HepG2 (cell line): ENCODE measurements at regions not wholly inside any gene's neighbourhood (a gene's known extent, or its start where the extent isn't known, plus 50 kb on each side); places are given as distances from the start of the nearest gene placed in this dataset.

Experiments
- ATAC-seq: fragments of 200-7000 bp; cut with Tn5 transposase; 3 replicates; pipeline ENCODE4 v1.9.1; 2020; ENCODE audit warnings: mild to moderate bottlenecking, moderate library complexity
- BruUV-seq: library from RNA; stranded (reverse); fragments of 400-500 nt; replicated peaks from 2 replicates; lab custom pipeline; 2021; lab: Mats Ljungman, UMichigan
- CTCF ChIA-PET: fragments of 300-600 bp; formaldehyde crosslinking; extraction: SDS; loops from one replicate; lab custom pipeline; 2021; ENCODE audit warnings: low total read pairs, inconsistent platforms, low intra/inter-chr PET ratio; lab: Yijun Ruan, JAX
- POLR2A ChIA-PET: fragments of 350-600 bp; sonication (Branson Sonifier 250); formaldehyde crosslinking; loops from one replicate; lab custom pipeline; 2020; ENCODE audit warnings: antibody characterized with exemption, inconsistent platforms; lab: Yijun Ruan, JAX
- DNase-seq: peaks from one replicate; pipeline ENCODE4 v3.0.0-alpha.2; 2015; ENCODE audit warnings: low spot score
- FAIRE-seq: peaks from 3 replicates; lab custom pipeline; 2011; peaks lifted over from hg19 to GRCh38; lab: Jason Lieb, UNC
- H2AFZ ChIP-seq: one replicate; pipeline ENCODE4 v1.6.1; 2011; ENCODE audit warnings: low read length, inconsistent platforms
- H3K27ac ChIP-seq: fragments of 300-600 bp; 3 replicates; pipeline ENCODE4 v1.8.0; 2011; ENCODE audit warnings: mixed run types, mild to moderate bottlenecking, mixed read lengths, low read length, inconsistent platforms; ENCODE audit not compliant: insufficient read depth; ENCODE audit errors: extremely low read length
- H3K27me3 ChIP-seq, 2 experiments: fragments of 200-600 bp in 1 of 2; 2 replicates in 1 of 2; 3 replicates in 1 of 2; pipeline versions ENCODE4 v1.6.0 to v1.8.0; 2011; ENCODE audit warnings: low read length in 2 of 2, mild to moderate bottlenecking in 2 of 2, moderate library complexity in 2 of 2, inconsistent platforms in 1 of 2; ENCODE audit not compliant: insufficient read depth in 2 of 2, control insufficient read depth in 1 of 2
- H3K36me3 ChIP-seq, 2 experiments: fragments of 200-600 bp in 1 of 2; replicated peaks in 1 of 2; 2 replicates in 1 of 2; 3 replicates in 1 of 2; pipeline versions ENCODE4 v1.5.1 to v1.8.0; 2011; ENCODE audit warnings: low read length in 2 of 2, inconsistent platforms in 1 of 2; ENCODE audit not compliant: insufficient read depth in 2 of 2, control insufficient read depth in 1 of 2
- H3K4me1 ChIP-seq: 2 replicates; pipeline ENCODE4 v1.5.1; 2012; ENCODE audit warnings: low read length, inconsistent platforms; ENCODE audit not compliant: insufficient read depth
- H3K4me2 ChIP-seq: 2 replicates; pipeline ENCODE4 v1.6.0; 2011; ENCODE audit warnings: low read depth, low read length, inconsistent platforms
- H3K4me3 ChIP-seq, 3 experiments: fragments of 200-600 bp in 1 of 3; sonication (generic), shearing (Covaris generic) in 1 of 3; replicated peaks in 1 of 3; 2 replicates each; pipeline ENCODE4 v1.5.1; 2011 to 2016; ENCODE audit warnings: low read length in 3 of 3, inconsistent platforms in 2 of 3, low read depth in 2 of 3, mild to moderate bottlenecking in 2 of 3, control low read depth in 1 of 3, mixed read lengths in 1 of 3; ENCODE audit not compliant: insufficient read depth in 1 of 3
- H3K79me2 ChIP-seq: one replicate; pipeline ENCODE4 v1.6.1; 2011; ENCODE audit warnings: low read length, inconsistent platforms; ENCODE audit not compliant: insufficient read depth
- H3K9ac ChIP-seq: 2 replicates; pipeline ENCODE4 v1.6.0; 2011; ENCODE audit warnings: mild to moderate bottlenecking, low read depth, low read length, inconsistent platforms; ENCODE audit not compliant: insufficient read depth
- H3K9me3 ChIP-seq: 2 replicates; pipeline ENCODE4 v1.5.1; 2012; ENCODE audit warnings: mild to moderate bottlenecking, low read length
- H4K20me1 ChIP-seq: 2 replicates; pipeline ENCODE4 v1.6.0; 2011; ENCODE audit warnings: inconsistent platforms, mild to moderate bottlenecking, low read length, moderate library complexity; ENCODE audit not compliant: insufficient read depth
- ARNTL ChIP-seq: sonication (generic); formaldehyde crosslinking; IDR thresholded peaks from 2 replicates; pipeline ENCODE4 v1.4.0; 2020; ENCODE audit warnings: mild to moderate bottlenecking, missing genetic modification reagents
- GATAD1 ChIP-seq: IDR thresholded peaks from 2 replicates; pipeline ENCODE4 v1.6.1; 2016; ENCODE audit warnings: missing genetic modification reagents, missing compliant biosample characterization
- HMG20B ChIP-seq: conservative IDR thresholded peaks from 2 replicates; pipeline ENCODE4 v1.6.1; 2016; ENCODE audit warnings: missing genetic modification reagents, missing compliant biosample characterization
- IRX3 ChIP-seq: sonication (generic); formaldehyde crosslinking; IDR thresholded peaks from 2 replicates; pipeline ENCODE4 v1.8.1; 2023; ENCODE audit warnings: mild to moderate bottlenecking, low read depth, missing genetic modification reagents, borderline replicate concordance
- MAZ ChIP-seq, 2 experiments: sonication (generic) in 1 of 2; formaldehyde crosslinking in 1 of 2; IDR thresholded peaks; 2 replicates each; pipeline versions ENCODE4 v1.5.0 to v1.6.1; 2012 to 2020; ENCODE audit warnings: low read depth in 2 of 2, mild to moderate bottlenecking in 2 of 2, borderline replicate concordance in 1 of 2, improper control_type of control experiment in 1 of 2, low read length in 1 of 2, missing genetic modification reagents in 1 of 2, moderate library complexity in 1 of 2
- MED8 ChIP-seq: sonication (generic); formaldehyde crosslinking; IDR thresholded peaks from 2 replicates; pipeline ENCODE4 v1.8.1; 2023; ENCODE audit warnings: mild to moderate bottlenecking, missing genetic modification reagents; ENCODE audit not compliant: insufficient replicate concordance
- MYNN ChIP-seq: sonication (generic); formaldehyde crosslinking; IDR thresholded peaks from 2 replicates; pipeline ENCODE4 v1.4.0; 2020; ENCODE audit warnings: mild to moderate bottlenecking, low read depth, missing genetic modification reagents
- NCOA5 ChIP-seq: sonication (generic); formaldehyde crosslinking; IDR thresholded peaks from 2 replicates; pipeline ENCODE4 v1.4.0; 2020; ENCODE audit warnings: missing genetic modification reagents
- NFRKB ChIP-seq: fragments of 450-650 bp; IDR thresholded peaks from 2 replicates; pipeline ENCODE4 v1.6.1; 2017
- ONECUT2 ChIP-seq: sonication (generic); formaldehyde crosslinking; IDR thresholded peaks from 2 replicates; pipeline ENCODE4 v1.4.0; 2020; ENCODE audit warnings: missing genetic modification reagents
- RFX5 ChIP-seq: IDR thresholded peaks from 2 replicates; pipeline ENCODE4 v1.6.1; 2011; ENCODE audit warnings: low read depth, low read length, improper control_type of control experiment
- RFXAP ChIP-seq: sonication (generic); formaldehyde crosslinking; IDR thresholded peaks from 2 replicates; pipeline ENCODE4 v1.4.0; 2020; ENCODE audit warnings: missing genetic modification reagents, borderline replicate concordance
- TEAD2 ChIP-seq: sonication (generic); formaldehyde crosslinking; IDR thresholded peaks from 2 replicates; pipeline ENCODE4 v1.9.0; 2021; ENCODE audit warnings: missing genetic modification reagents
- TIGD3 ChIP-seq: sonication (generic); formaldehyde crosslinking; IDR thresholded peaks from 2 replicates; pipeline ENCODE4 v1.5.1; 2020; ENCODE audit warnings: mild to moderate bottlenecking, missing genetic modification reagents, borderline replicate concordance
- ZFAT ChIP-seq: sonication (generic); formaldehyde crosslinking; conservative IDR thresholded peaks from 2 replicates; pipeline ENCODE4 v1.8.1; 2023; ENCODE audit warnings: missing genetic modification reagents, inconsistent platforms
- ZKSCAN8 ChIP-seq: IDR thresholded peaks from 2 replicates; pipeline ENCODE4 v1.6.1; 2016; ENCODE audit warnings: borderline replicate concordance, missing genetic modification reagents, missing compliant biosample characterization
- ZNF136 ChIP-seq: sonication (generic); formaldehyde crosslinking; IDR thresholded peaks from 2 replicates; pipeline ENCODE4 v1.8.1; 2022; ENCODE audit warnings: low read depth, mild to moderate bottlenecking, moderate library complexity, missing genetic modification reagents
- ZNF263 ChIP-seq: sonication (generic); formaldehyde crosslinking; IDR thresholded peaks from 2 replicates; pipeline ENCODE4 v1.4.0; 2020; ENCODE audit warnings: missing genetic modification reagents
- ZNF274 ChIP-seq: sonication (generic); formaldehyde crosslinking; IDR thresholded peaks from 2 replicates; pipeline ENCODE4 v1.5.1; 2020; ENCODE audit warnings: mild to moderate bottlenecking, missing genetic modification reagents
- ZNF329 ChIP-seq: sonication (generic); formaldehyde crosslinking; IDR thresholded peaks from 2 replicates; pipeline ENCODE4 v1.9.0; 2021; ENCODE audit warnings: low read depth, mild to moderate bottlenecking, missing genetic modification reagents
- ZNF367 ChIP-seq: sonication (generic); formaldehyde crosslinking; IDR thresholded peaks from 2 replicates; pipeline ENCODE4 v1.4.0; 2020; ENCODE audit warnings: missing genetic modification reagents, borderline replicate concordance
- ZNF432 ChIP-seq: sonication (generic); formaldehyde crosslinking; IDR thresholded peaks from 2 replicates; pipeline ENCODE4 v1.5.0; 2020; ENCODE audit warnings: missing genetic modification reagents, mild to moderate bottlenecking, borderline replicate concordance
- WGBS: methylation state at CpG from one replicate; pipeline ENCODE4 v1.1.6; 2017; ENCODE audit warnings: low lambda C conversion rate; 5-methylcytosine and 5-hydroxymethylcytosine counted together
- in situ Hi-C: cut with HindIII; loops from 2 replicates; pipeline ENCODE4 v1.10.0; 2017; ENCODE audit warnings: low pct_unique_long_range_greater_than_20kb; ENCODE audit not compliant: extremely low pct_ligation_motif_present
- intact Hi-C: fragments of 100-400 bp; cut with micrococcal nuclease; formaldehyde crosslinking; loops from one replicate; pipeline ENCODE4 v1.10.0; 2022; ENCODE audit not compliant: unreplicated experiment

GRCh38 chr4:164169591-164169990 lies 584.3 kb upstream of the SMIM31 start (continued):
- TF ChIP-seq ZNF432 (CRISPR knock-in tag) (no peak), ONECUT2 (CRISPR knock-in tag) (no peak), ZNF274 (CRISPR knock-in tag) (no peak)

GRCh38 chr4:164177153-164177552 lies 576.8 kb upstream of the SMIM31 start:
- no peaks in the 10 kb centered on the region for H3K36me3 ChIP-seq
- H3K9ac ChIP-seq = no peak overlapping the region
- FAIRE-seq (no peak), ATAC-seq (no peak), DNase-seq (no peak)
- CTCF ChIA-PET = no interaction called here
- in situ Hi-C loops = no loop called here
- intact Hi-C loops = no loop called here
- no peaks in the 10 kb centered on the region for H3K79me2 ChIP-seq
- TF ChIP-seq TIGD3 (CRISPR knock-in tag) (no peak), RFXAP (CRISPR knock-in tag) (no peak), NCOA5 (no peak), GATAD1 (CRISPR knock-in tag) (no peak), MED8 (no peak), ZNF263 (CRISPR knock-in tag) (no peak), ARNTL (CRISPR knock-in tag) (no peak), ZNF329 (no peak), NFRKB (no peak), ZNF367 (no peak), MAZ (IDR thresholded peaks at IDR 0.05; ENCODE audit: borderline replicate concordance, low read depth, low read length) (no peak), MAZ (CRISPR knock-in tag; IDR thresholded peaks at IDR 0.05; ENCODE audit: low read depth) (no peak), MYNN (no peak), IRX3 (CRISPR knock-in tag) (no peak), HMG20B (CRISPR knock-in tag) (no peak), ZKSCAN8 (CRISPR knock-in tag) (no peak), ZNF136 (CRISPR knock-in tag) (no peak), TEAD2 (no peak), RFX5 (no peak), ZFAT (CRISPR knock-in tag) (no peak)
- 1% methylated on average over 3 of the region's 3 CpGs for WGBS
- H3K4me1 ChIP-seq = no peaks in the 10 kb centered on the region
- H3K4me2 ChIP-seq = no peak overlapping the region
- no peaks in the 10 kb centered on the region; a peak in 1 of 5 replicates for H3K27me3 ChIP-seq
- H3K4me3 ChIP-seq = no peak overlapping the region
- H4K20me1 ChIP-seq = no peaks in the 10 kb centered on the region
- POLR2A ChIA-PET = no interaction called here
- no peak overlapping the region for H3K27ac ChIP-seq
- H3K9me3 ChIP-seq = no peaks in the 10 kb centered on the region
- no peak overlapping the region for H2AFZ ChIP-seq
- no TSS peak for BruUV-seq
